OCI-LY3 (cell line): ENCODE measurements at regions not wholly inside any gene's neighbourhood (a gene's known extent, or its start where the extent isn't known, plus 50 kb on each side); places are given as distances from the start of the nearest gene placed in this dataset.

Experiments used
- CTCF ChIP-seq: fragments of 200-600, 300-600 bp; sonication (generic); IDR thresholded peaks from 2 replicates; pipeline ENCODE4 v1.5.1; 2014; ENCODE audit warnings: antibody characterized with exemption, low read length, low read depth
- EZH2phosphoT487 ChIP-seq: fragments of 200-600 bp; shearing (Covaris generic); IDR thresholded peaks from 2 replicates; pipeline ENCODE4 v1.6.1; 2018; ENCODE audit warnings: antibody characterized with exemption, mixed run types, low read depth

DNA sequence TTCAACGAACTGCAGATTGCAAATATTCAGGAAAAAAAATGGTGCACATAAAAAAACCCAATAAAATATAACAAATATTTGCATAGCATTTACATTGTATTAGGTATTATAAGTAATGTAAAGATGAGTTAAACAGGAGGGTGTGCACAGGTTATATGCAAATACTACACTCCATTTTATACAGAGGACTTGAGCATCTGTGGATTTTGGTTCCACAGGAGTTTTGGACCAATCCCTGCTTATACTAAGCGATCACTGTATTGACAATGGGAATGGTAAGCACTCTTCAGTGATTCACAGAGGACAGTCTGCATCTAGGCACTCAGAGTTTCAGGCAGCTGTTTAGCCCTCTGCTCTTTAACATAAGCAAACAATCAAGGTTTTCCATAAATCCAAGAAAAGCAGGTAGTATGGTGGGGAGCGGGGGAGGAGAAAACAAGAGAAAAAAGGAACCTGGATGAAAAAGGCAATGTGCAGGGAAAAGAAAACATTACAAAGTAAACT lies 206.0 kb upstream of the PARD3B start:
- TF ChIP-seq CTCF = no peak
- TF ChIP-seq EZH2phosphoT487 = no peak
